ENCODE measurements at regions not wholly inside any gene's neighbourhood (a gene's known extent, or its start where the extent isn't known, plus 50 kb on each side); places are given as distances from the start of the nearest gene placed in this dataset.
"Not testable (repeated sequence)": the region's sequence is repeated elsewhere in the genome, so short reads cannot be mapped to it uniquely, and the experiment has no call there.

GRCh38 chr10:131838966-131839742 is 61.7 kb upstream of the PPP2R2D start:
- no peak for DNase-seq
- ATAC-seq, result no peak

GRCh38 chr10:131839880-131840787 is 60.7 kb upstream of the PPP2R2D start:
- not testable (repeated sequence) for ATAC-seq, DNase-seq

GRCh38 chr10:131840788-131841118 is 60.1 kb upstream of the PPP2R2D start:
- no peak for DNase-seq
- ATAC-seq, result no peak

- DNase-seq (no peak), ATAC-seq (no peak)
Measured at GRCh38 chr10:131841131-131841660, 59.6 kb upstream of the PPP2R2D start.

GRCh38 chr10:131841661-131842139 is 59.1 kb upstream of the PPP2R2D start:
- DNase-seq (no peak), ATAC-seq (no peak)

GRCh38 chr10:131842351-131843088 is 58.3 kb upstream of the PPP2R2D start:
- ATAC-seq, result peak; percentile 10
- DNase-seq, result no peak

GRCh38 chr10:131843089-131843595 is 57.7 kb upstream of the PPP2R2D start:
- DNase-seq, result no peak
- ATAC-seq, result peak; percentile 13

- ATAC-seq, result no peak
- no peak for DNase-seq
Measured at GRCh38 chr10:131843881-131844284, 56.9 kb upstream of the PPP2R2D start.

GRCh38 chr10:131844529-131845084 is 56.2 kb upstream of the PPP2R2D start:
- no peak for ATAC-seq
- no peak for DNase-seq

GRCh38 chr10:131845505-131846239 is 55.1 kb upstream of the PPP2R2D start:
- no peak for DNase-seq
- ATAC-seq, result no peak

- DNase-seq (no peak), ATAC-seq (no peak)
Measured at GRCh38 chr10:131846240-131847101, 54.3 kb upstream of the PPP2R2D start.

- ATAC-seq, result no peak
- DNase-seq, result no peak
Measured at GRCh38 chr10:131847241-131847783, 53.5 kb upstream of the PPP2R2D start.

- ATAC-seq (no peak), DNase-seq (no peak)
Measured at GRCh38 chr10:131848296-131848695, 52.5 kb upstream of the PPP2R2D start.

- ATAC-seq, result no peak
- DNase-seq, result no peak
Measured at GRCh38 chr10:131848741-131849590, 51.8 kb upstream of the PPP2R2D start.

GRCh38 chr10:131849591-131850382 is 51.0 kb upstream of the PPP2R2D start:
- DNase-seq (no peak), ATAC-seq (peak; percentile 11)

- ATAC-seq, result no peak
- no peak for DNase-seq
Measured at GRCh38 chr10:131850383-131850870, 50.4 kb upstream of the PPP2R2D start.
